OCI-LY7 (cell line): ENCODE measurements at regions not wholly inside any gene's neighbourhood (a gene's known extent, or its start where the extent isn't known, plus 50 kb on each side); places are given as distances from the start of the nearest gene placed in this dataset.
"Not testable (repeated sequence)": the region's sequence is repeated elsewhere in the genome, so short reads cannot be mapped to it uniquely, and the experiment has no call there.

Source experiments
- BruUV-seq: library from RNA; stranded (reverse); fragments of 400-500 nt; replicated peaks from 2 replicates; lab custom pipeline; 2021; lab: Mats Ljungman, UMichigan
- CTCF ChIA-PET: fragments of 300-600 bp; sonication (Branson Sonifier 250); formaldehyde crosslinking; loops from one replicate; lab custom pipeline; 2022; ENCODE audit warnings: antibody characterized with exemption; ENCODE audit not compliant: unreplicated experiment; lab: Charles Lee
- POLR2A ChIA-PET: fragments of 300-600 bp; sonication (Branson Sonifier 250); formaldehyde crosslinking; loops from one replicate; lab custom pipeline; 2022; ENCODE audit warnings: antibody characterized with exemption; lab: Charles Lee
- DNase-seq: peaks from one replicate; pipeline ENCODE4 v3.0.0-alpha.2; 2015; ENCODE audit warnings: low spot score
- H2AFZ ChIP-seq: fragments of 200-600 bp; sonication (generic), shearing (Covaris generic); 2 replicates; pipeline ENCODE4 v1.6.1; 2014; ENCODE audit warnings: mild to moderate bottlenecking, antibody characterized with exemption, low read length, moderate library complexity
- H3K27ac ChIP-seq: fragments of 200-600 bp; sonication (generic); 2 replicates; pipeline ENCODE4 v1.5.1; 2014; ENCODE audit warnings: mixed run types, low read depth, mild to moderate bottlenecking, moderate library complexity, low read length, inconsistent platforms; ENCODE audit not compliant: poor library complexity, severe bottlenecking
- H3K36me3 ChIP-seq: fragments of 200-600 bp; sonication (generic); 2 replicates; pipeline ENCODE4 v1.6.1; 2014; ENCODE audit warnings: mild to moderate bottlenecking, antibody characterized with exemption, low read length, moderate library complexity, mixed read lengths; ENCODE audit not compliant: insufficient read depth
- H3K4me1 ChIP-seq: fragments of 200-600 bp; sonication (generic); 2 replicates; pipeline ENCODE4 v1.5.1; 2014; ENCODE audit warnings: mild to moderate bottlenecking, low read length; ENCODE audit not compliant: insufficient read depth, poor library complexity, severe bottlenecking
- H3K4me2 ChIP-seq: fragments of 200-600 bp; sonication (generic); 2 replicates; pipeline ENCODE4 v1.6.1; 2014; ENCODE audit warnings: mild to moderate bottlenecking, low read length
- H3K4me3 ChIP-seq: fragments of 200-600 bp; sonication (generic); 2 replicates; pipeline ENCODE4 v1.5.1; 2014; ENCODE audit warnings: mild to moderate bottlenecking, low read depth, low read length; ENCODE audit not compliant: poor library complexity, severe bottlenecking
- H3K79me2 ChIP-seq: fragments of 200-600 bp; sonication (generic); 2 replicates; pipeline ENCODE4 v1.6.1; 2016; ENCODE audit warnings: low read depth, mild to moderate bottlenecking, low read length, moderate library complexity, mixed read lengths; ENCODE audit not compliant: insufficient read depth
- H3K9me2 ChIP-seq: fragments of 200-600 bp; sonication (generic); 2 replicates; pipeline ENCODE4 v1.6.1; 2016; ENCODE audit warnings: mild to moderate bottlenecking, low read length, mixed read lengths; ENCODE audit not compliant: insufficient read depth
- H3K9me3 ChIP-seq: fragments of 200-600 bp; sonication (generic); 2 replicates; pipeline ENCODE4 v1.6.1; 2014; ENCODE audit warnings: mild to moderate bottlenecking, mixed run types, low read length, mixed read lengths
- H4K20me1 ChIP-seq: fragments of 200-600 bp; sonication (generic); 2 replicates; pipeline ENCODE4 v1.6.1; 2014; ENCODE audit warnings: mild to moderate bottlenecking, antibody characterized with exemption, low read length, moderate library complexity, mixed read lengths; ENCODE audit not compliant: insufficient read depth
- CTCF ChIP-seq: fragments of 200-600 bp; sonication (generic); conservative IDR thresholded peaks from 2 replicates; pipeline ENCODE4 v1.5.1; 2014; ENCODE audit warnings: mild to moderate bottlenecking, antibody characterized with exemption, low read length, moderate library complexity, mixed read lengths
- EZH2phosphoT487 ChIP-seq: fragments of 200-600 bp; sonication (generic); IDR thresholded peaks from 2 replicates; pipeline ENCODE4 v1.6.1; 2018; ENCODE audit warnings: low read depth, borderline replicate concordance, mild to moderate bottlenecking, mixed run types, antibody characterized with exemption, low read length, moderate library complexity, mixed read lengths
- intact Hi-C: fragments of 100-400 bp; cut with micrococcal nuclease; formaldehyde crosslinking; loops from one replicate; pipeline ENCODE4 v1.10.0; 2022; ENCODE audit not compliant: unreplicated experiment

GRCh38 chr5:78717674-78718584, 69.4 kb upstream of the LHFPL2 start:
- no peaks in the 10 kb centered on the region for H3K9me3 ChIP-seq
- DNase-seq: peak; percentile 40
- peaks cover 44% of the 10 kb centered on the region; the same call in 1 of the 2 replicates for H3K79me2 ChIP-seq
- H4K20me1 ChIP-seq: no peaks in the 10 kb centered on the region
- H3K4me1 ChIP-seq: peaks cover 70% of the 10 kb centered on the region
- H3K4me2 ChIP-seq: peak overlapping the region; percentile 85
- H3K4me3 ChIP-seq: peak overlapping the region; percentile 71
- peak overlapping the region; percentile 99 for H3K27ac ChIP-seq
- intact Hi-C loops: no loop called here
- ChIA-PET POLR2A (interaction anchor here (0.5 to 4.8 kb wide), 9 partner anchors 10 to 207 kb away, joined by 3 to 60 read pairs (median 3); no protein-coding TSS in a partner anchor), CTCF (no interaction called here)
- no peak for TF ChIP-seq EZH2phosphoT487
- TF ChIP-seq CTCF: no peak
- no peaks in the 10 kb centered on the region for H3K9me2 ChIP-seq
- peaks cover 10% of the 10 kb centered on the region; the same call in 1 of the 2 replicates for H3K36me3 ChIP-seq
- H2AFZ ChIP-seq: peak overlapping the region; percentile 19; the same call in 1 of the 2 replicates
- BruUV-seq: no TSS peak

- Histone ChIP-seq H3K36me3 (peaks cover 10% of the 10 kb centered on the region), H3K9me3 (no peaks in the 10 kb centered on the region), H3K4me2 (peak overlapping the region; percentile 31), H4K20me1 (no peaks in the 10 kb centered on the region), H3K4me3 (no peak overlapping the region), H3K27ac (peak overlapping the region; percentile 99), H3K4me1 (peaks cover 56% of the 10 kb centered on the region), H3K9me2 (no peaks in the 10 kb centered on the region), H3K79me2 (peaks cover 38% of the 10 kb centered on the region; the same call in 1 of the 2 replicates), H2AFZ (no peak overlapping the region)
- TF ChIP-seq EZH2phosphoT487: no peak
- no peak for TF ChIP-seq CTCF
- DNase-seq: peak; percentile 14
- POLR2A ChIA-PET: interaction anchor here (0.6 to 1.3 kb wide), 5 partner anchors 10 to 793 kb away, joined by 3 to 6 read pairs (median 3); no protein-coding TSS in a partner anchor
- no TSS peak for BruUV-seq
- intact Hi-C loops: no loop called here
- CTCF ChIA-PET: no interaction called here
Measured at GRCh38 chr5:78716206-78716605, 67.6 kb upstream of the LHFPL2 start.

GRCh38 chr5:78715351-78715750, 66.8 kb upstream of the LHFPL2 start:
- H3K4me3 ChIP-seq, H3K27ac ChIP-seq, H3K4me2 ChIP-seq, H4K20me1 ChIP-seq, CTCF ChIA-PET, H2AFZ ChIP-seq, BruUV-seq, H3K9me3 ChIP-seq, intact Hi-C loops, H3K9me2 ChIP-seq, H3K36me3 ChIP-seq, DNase-seq: not testable (repeated sequence)
- H3K79me2 ChIP-seq: peaks cover 29% of the 10 kb centered on the region; the same call in 1 of the 2 replicates
- POLR2A ChIA-PET: interaction anchor here (1.3 kb wide), 1 partner anchor 9 kb away, joined by 3 read pairs; no protein-coding TSS in a partner anchor
- H3K4me1 ChIP-seq: peaks cover 47% of the 10 kb centered on the region

GRCh38 chr5:78711670-78712069, 63.1 kb upstream of the LHFPL2 start:
- H3K4me1 ChIP-seq: peaks cover 12% of the 10 kb centered on the region
- CTCF ChIA-PET, DNase-seq, H3K9me2 ChIP-seq, H3K27ac ChIP-seq, H3K4me3 ChIP-seq, H3K9me3 ChIP-seq, BruUV-seq, H3K4me2 ChIP-seq, intact Hi-C loops, H2AFZ ChIP-seq, H3K79me2 ChIP-seq, H4K20me1 ChIP-seq: not testable (repeated sequence)
- peaks cover 24% of the 10 kb centered on the region for H3K36me3 ChIP-seq
- POLR2A ChIA-PET: interaction anchor here (1.0 kb wide), 1 partner anchor 16 kb away, joined by 3 read pairs; no protein-coding TSS in a partner anchor
